HL-60/S4 (cell line): ENCODE measurements at regions not wholly inside any gene's neighbourhood (a gene's known extent, or its start where the extent isn't known, plus 50 kb on each side); places are given as distances from the start of the nearest gene placed in this dataset.
"Not testable (repeated sequence)": the region's sequence is repeated elsewhere in the genome, so short reads cannot be mapped to it uniquely, and the experiment has no call there.

Experiments
- in situ Hi-C: fragments of 300-500 bp; cut with MboI; formaldehyde crosslinking; loops from 2 replicates; pipeline ENCODE4 v1.14.3; 2022; ENCODE audit warnings: low sequenced_read_pairs

GRCh38 chr3:178096955-178097354 is 439.3 kb upstream of the KCNMB2 start:
- in situ Hi-C loops = no loop called here

GRCh38 chr3:178097576-178097975 is 438.7 kb upstream of the KCNMB2 start:
- in situ Hi-C loops = no loop called here

GRCh38 chr3:178099274-178099673 is 437.0 kb upstream of the KCNMB2 start:
- in situ Hi-C loops = no loop called here

GRCh38 chr3:178099862-178100261 is 436.4 kb upstream of the KCNMB2 start:
- in situ Hi-C loops = no loop called here

GRCh38 chr3:178100908-178101307 is 435.3 kb upstream of the KCNMB2 start:
- in situ Hi-C loops = no loop called here

- in situ Hi-C loops = no loop called here
Measured at GRCh38 chr3:178103140-178103539, 433.1 kb upstream of the KCNMB2 start.

GRCh38 chr3:178107804-178108203 is 428.4 kb upstream of the KCNMB2 start:
- in situ Hi-C loops = no loop called here

GRCh38 chr3:178109691-178110090 is 426.5 kb upstream of the KCNMB2 start:
- in situ Hi-C loops = no loop called here

GRCh38 chr3:178112134-178112533 is 424.1 kb upstream of the KCNMB2 start:
- in situ Hi-C loops = no loop called here

- in situ Hi-C loops = not testable (repeated sequence)
Measured at GRCh38 chr3:178112552-178112951, 423.7 kb upstream of the KCNMB2 start.

- in situ Hi-C loops = no loop called here
Measured at GRCh38 chr3:178117641-178118040, 418.6 kb upstream of the KCNMB2 start.

- in situ Hi-C loops = not testable (repeated sequence)
Measured at GRCh38 chr3:178119608-178120295, 416.5 kb upstream of the KCNMB2 start.

- in situ Hi-C loops = no loop called here
Measured at GRCh38 chr3:178120367-178120766, 415.9 kb upstream of the KCNMB2 start.

GRCh38 chr3:178126686-178127085 is 409.6 kb upstream of the KCNMB2 start:
- in situ Hi-C loops = no loop called here

GRCh38 chr3:178127221-178127620 is 409.0 kb upstream of the KCNMB2 start:
- in situ Hi-C loops = no loop called here

- in situ Hi-C loops = no loop called here
Measured at GRCh38 chr3:178129109-178129508, 407.1 kb upstream of the KCNMB2 start.

- in situ Hi-C loops = no loop called here
Measured at GRCh38 chr3:178131801-178132200, 404.4 kb upstream of the KCNMB2 start.

GRCh38 chr3:178137206-178137605 is 399.0 kb upstream of the KCNMB2 start:
- in situ Hi-C loops = no loop called here

GRCh38 chr3:178137831-178138230 is 398.4 kb upstream of the KCNMB2 start:
- in situ Hi-C loops = no loop called here

GRCh38 chr3:178139116-178139515 is 397.1 kb upstream of the KCNMB2 start:
- in situ Hi-C loops = no loop called here

- in situ Hi-C loops = no loop called here
Measured at GRCh38 chr3:178140531-178141304, 395.5 kb upstream of the KCNMB2 start.

GRCh38 chr3:178141305-178141684 is 394.9 kb upstream of the KCNMB2 start:
- in situ Hi-C loops = not testable (repeated sequence)
